ENCODE measurements at regions not wholly inside any gene's neighbourhood (a gene's known extent, or its start where the extent isn't known, plus 50 kb on each side); places are given as distances from the start of the nearest gene placed in this dataset.
"Not testable (repeated sequence)": the region's sequence is repeated elsewhere in the genome, so short reads cannot be mapped to it uniquely, and the experiment has no call there.

GRCh38 chr4:11687727-11688126, 259.0 kb upstream of the HS3ST1 start:
- H3K9me3 Mint-ChIP-seq (ENCODE audit: low read depth): peaks cover 3% of the 10 kb centered on the region
- H3K27me3 Mint-ChIP-seq: peaks cover 13% of the 10 kb centered on the region
- H3K27ac Mint-ChIP-seq: no peak overlapping the region
- H3K36me3 Mint-ChIP-seq: no peaks in the 10 kb centered on the region
- no peak overlapping the region for H3K4me3 Mint-ChIP-seq
- no peaks in the 10 kb centered on the region for H3K4me1 Mint-ChIP-seq (ENCODE audit: low read depth)

GRCh38 chr4:11685481-11685880, 256.8 kb upstream of the HS3ST1 start:
- H3K4me1 Mint-ChIP-seq (ENCODE audit: low read depth): no peaks in the 10 kb centered on the region
- H3K36me3 Mint-ChIP-seq: no peaks in the 10 kb centered on the region
- H3K27ac Mint-ChIP-seq: no peak overlapping the region
- no peaks in the 10 kb centered on the region for H3K9me3 Mint-ChIP-seq (ENCODE audit: low read depth)
- H3K27me3 Mint-ChIP-seq: peaks cover 13% of the 10 kb centered on the region
- no peak overlapping the region for H3K4me3 Mint-ChIP-seq

- Mint-ChIP-seq H3K36me3 (no peaks in the 10 kb centered on the region), H3K27me3 (peaks cover 3% of the 10 kb centered on the region), H3K4me3 (no peak overlapping the region), H3K27ac (no peak overlapping the region), H3K4me1 (ENCODE audit: low read depth) (no peaks in the 10 kb centered on the region), H3K9me3 (ENCODE audit: low read depth) (no peaks in the 10 kb centered on the region)
Measured at GRCh38 chr4:11675051-11675800, 246.5 kb upstream of the HS3ST1 start.

GRCh38 chr4:11670304-11670703, 241.6 kb upstream of the HS3ST1 start:
- no peaks in the 10 kb centered on the region for H3K36me3 Mint-ChIP-seq
- H3K4me1 Mint-ChIP-seq (ENCODE audit: low read depth): no peaks in the 10 kb centered on the region
- H3K9me3 Mint-ChIP-seq (ENCODE audit: low read depth): no peaks in the 10 kb centered on the region
- H3K27ac Mint-ChIP-seq: no peak overlapping the region
- H3K27me3 Mint-ChIP-seq: no peaks in the 10 kb centered on the region
- H3K4me3 Mint-ChIP-seq: no peak overlapping the region

- no peak overlapping the region for H3K27ac Mint-ChIP-seq
- no peaks in the 10 kb centered on the region for H3K9me3 Mint-ChIP-seq (ENCODE audit: low read depth)
- no peaks in the 10 kb centered on the region for H3K27me3 Mint-ChIP-seq
- H3K36me3 Mint-ChIP-seq: no peaks in the 10 kb centered on the region
- no peak overlapping the region for H3K4me3 Mint-ChIP-seq
- no peaks in the 10 kb centered on the region for H3K4me1 Mint-ChIP-seq (ENCODE audit: low read depth)
Measured at GRCh38 chr4:11669156-11669555, 240.5 kb upstream of the HS3ST1 start.

GRCh38 chr4:11663114-11663513, 234.4 kb upstream of the HS3ST1 start:
- Mint-ChIP-seq H3K9me3 (ENCODE audit: low read depth) (no peaks in the 10 kb centered on the region), H3K4me3 (no peak overlapping the region), H3K36me3 (no peaks in the 10 kb centered on the region), H3K27me3 (no peaks in the 10 kb centered on the region), H3K27ac (no peak overlapping the region), H3K4me1 (ENCODE audit: low read depth) (no peaks in the 10 kb centered on the region)

GRCh38 chr4:11650801-11651596, 222.3 kb upstream of the HS3ST1 start:
- H3K4me3 Mint-ChIP-seq: no peak overlapping the region
- H3K27ac Mint-ChIP-seq: no peak overlapping the region
- H3K36me3 Mint-ChIP-seq: no peaks in the 10 kb centered on the region
- no peaks in the 10 kb centered on the region for H3K27me3 Mint-ChIP-seq
- no peaks in the 10 kb centered on the region for H3K9me3 Mint-ChIP-seq (ENCODE audit: low read depth)
- no peaks in the 10 kb centered on the region for H3K4me1 Mint-ChIP-seq (ENCODE audit: low read depth)

- Mint-ChIP-seq H3K4me3 (no peak overlapping the region), H3K27me3 (no peaks in the 10 kb centered on the region), H3K9me3 (ENCODE audit: low read depth) (no peaks in the 10 kb centered on the region), H3K27ac (no peak overlapping the region), H3K36me3 (no peaks in the 10 kb centered on the region), H3K4me1 (ENCODE audit: low read depth) (no peaks in the 10 kb centered on the region)
Measured at GRCh38 chr4:11647433-11647832, 218.7 kb upstream of the HS3ST1 start.

- H3K9me3 Mint-ChIP-seq (ENCODE audit: low read depth): peaks cover 16% of the 10 kb centered on the region
- not testable (repeated sequence) for H3K4me3 Mint-ChIP-seq; H3K27me3 Mint-ChIP-seq; H3K27ac Mint-ChIP-seq; H3K36me3 Mint-ChIP-seq; H3K4me1 Mint-ChIP-seq (ENCODE audit: low read depth)
Measured at GRCh38 chr4:11643081-11643480, 214.4 kb upstream of the HS3ST1 start.

- Mint-ChIP-seq H3K4me1 (ENCODE audit: low read depth) (no peaks in the 10 kb centered on the region), H3K4me3 (no peak overlapping the region), H3K9me3 (ENCODE audit: low read depth) (peaks cover 16% of the 10 kb centered on the region), H3K36me3 (no peaks in the 10 kb centered on the region), H3K27me3 (peaks cover 1% of the 10 kb centered on the region), H3K27ac (no peak overlapping the region)
Measured at GRCh38 chr4:11640584-11640983, 211.9 kb upstream of the HS3ST1 start.

GRCh38 chr4:11636551-11636950, 207.9 kb upstream of the HS3ST1 start:
- Mint-ChIP-seq H3K27ac (no peak overlapping the region), H3K9me3 (ENCODE audit: low read depth) (peaks cover 16% of the 10 kb centered on the region), H3K4me1 (ENCODE audit: low read depth) (no peaks in the 10 kb centered on the region), H3K27me3 (peaks cover 1% of the 10 kb centered on the region), H3K36me3 (no peaks in the 10 kb centered on the region), H3K4me3 (no peak overlapping the region)

GRCh38 chr4:11636031-11636430, 207.3 kb upstream of the HS3ST1 start:
- Mint-ChIP-seq H3K9me3 (ENCODE audit: low read depth) (peaks cover 16% of the 10 kb centered on the region), H3K4me3 (no peak overlapping the region), H3K36me3 (no peaks in the 10 kb centered on the region), H3K27me3 (peaks cover 1% of the 10 kb centered on the region), H3K27ac (no peak overlapping the region), H3K4me1 (ENCODE audit: low read depth) (no peaks in the 10 kb centered on the region)

- Mint-ChIP-seq H3K36me3 (no peaks in the 10 kb centered on the region), H3K4me1 (ENCODE audit: low read depth) (no peaks in the 10 kb centered on the region), H3K4me3 (no peak overlapping the region), H3K9me3 (ENCODE audit: low read depth) (peaks cover 16% of the 10 kb centered on the region), H3K27ac (no peak overlapping the region), H3K27me3 (peaks cover 1% of the 10 kb centered on the region)
Measured at GRCh38 chr4:11635342-11635741, 206.6 kb upstream of the HS3ST1 start.

- no peaks in the 10 kb centered on the region for H3K4me1 Mint-ChIP-seq (ENCODE audit: low read depth)
- no peak overlapping the region for H3K27ac Mint-ChIP-seq
- no peak overlapping the region for H3K4me3 Mint-ChIP-seq
- H3K36me3 Mint-ChIP-seq: no peaks in the 10 kb centered on the region
- peaks cover 11% of the 10 kb centered on the region for H3K9me3 Mint-ChIP-seq (ENCODE audit: low read depth)
- H3K27me3 Mint-ChIP-seq: peaks cover 4% of the 10 kb centered on the region
Measured at GRCh38 chr4:11634283-11634682, 205.6 kb upstream of the HS3ST1 start.

- Mint-ChIP-seq H3K9me3 (ENCODE audit: low read depth) (peaks cover 2% of the 10 kb centered on the region), H3K27ac (no peak overlapping the region), H3K4me3 (no peak overlapping the region), H3K36me3 (no peaks in the 10 kb centered on the region), H3K27me3 (peaks cover 4% of the 10 kb centered on the region), H3K4me1 (ENCODE audit: low read depth) (no peaks in the 10 kb centered on the region)
Measured at GRCh38 chr4:11633430-11633829, 204.7 kb upstream of the HS3ST1 start.

Measured in activated naive CD8-positive, alpha-beta T cell (primary cell).